OCI-LY3 (cell line): ENCODE measurements at regions not wholly inside any gene's neighbourhood (a gene's known extent, or its start where the extent isn't known, plus 50 kb on each side); places are given as distances from the start of the nearest gene placed in this dataset.

ENCODE experiments used
- CTCF ChIP-seq: fragments of 200-600, 300-600 bp; sonication (generic); IDR thresholded peaks from 2 replicates; pipeline ENCODE4 v1.5.1; 2014; ENCODE audit warnings: antibody characterized with exemption, low read length, low read depth
- EZH2phosphoT487 ChIP-seq: fragments of 200-600 bp; shearing (Covaris generic); IDR thresholded peaks from 2 replicates; pipeline ENCODE4 v1.6.1; 2018; ENCODE audit warnings: antibody characterized with exemption, mixed run types, low read depth

GRCh38 chr15:79180318-79180717, 89.7 kb upstream of the RASGRF1 start:
- TF ChIP-seq CTCF (no peak), EZH2phosphoT487 (no peak)
